H9 (cell line): ENCODE measurements at regions not wholly inside any gene's neighbourhood (a gene's known extent, or its start where the extent isn't known, plus 50 kb on each side); places are given as distances from the start of the nearest gene placed in this dataset.

Experiments
- DNase-seq: peaks from one replicate; pipeline ENCODE4 v3.0.0-alpha.2; 2017
- H2AFZ ChIP-seq: one replicate; pipeline ENCODE4 v1.6.1; 2013; ENCODE audit warnings: mild to moderate bottlenecking, low read length, control low read depth, moderate library complexity
- H2AK5ac ChIP-seq: 2 replicates; pipeline ENCODE4 v1.6.1; 2013; ENCODE audit warnings: low read length, control low read depth, mixed read lengths; ENCODE audit not compliant: insufficient read length
- H2BK120ac ChIP-seq: one replicate; pipeline ENCODE4 v1.6.1; 2013; ENCODE audit warnings: low read depth, mild to moderate bottlenecking, low read length, control low read depth, inconsistent platforms; ENCODE audit not compliant: poor library complexity, severe bottlenecking
- H2BK12ac ChIP-seq: 2 replicates; pipeline ENCODE4 v1.6.1; 2013; ENCODE audit warnings: low read length, control low read depth, mixed read lengths, low read depth; ENCODE audit not compliant: insufficient read length
- H2BK15ac ChIP-seq: 2 replicates; pipeline ENCODE4 v1.6.1; 2013; ENCODE audit warnings: low read depth, low read length, control low read depth
- H2BK20ac ChIP-seq: one replicate; pipeline ENCODE4 v1.6.1; 2013; ENCODE audit warnings: low read depth, mild to moderate bottlenecking, low read length, control low read depth, inconsistent platforms; ENCODE audit not compliant: poor library complexity, severe bottlenecking
- H2BK5ac ChIP-seq: 2 replicates; pipeline ENCODE4 v1.6.1; 2013; ENCODE audit warnings: low read length, control low read depth, mixed read lengths; ENCODE audit not compliant: insufficient read length
- H3K14ac ChIP-seq: 2 replicates; pipeline ENCODE4 v1.6.1; 2013; ENCODE audit warnings: low read length, control low read depth; ENCODE audit not compliant: insufficient read depth
- H3K18ac ChIP-seq: 2 replicates; pipeline ENCODE4 v1.6.1; 2013; ENCODE audit warnings: low read depth, mild to moderate bottlenecking, mixed read lengths, low read length, control low read depth; ENCODE audit not compliant: insufficient read length
- H3K23ac ChIP-seq: 2 replicates; pipeline ENCODE4 v1.6.1; 2013; ENCODE audit warnings: low read length, control low read depth, mixed read lengths, low read depth; ENCODE audit not compliant: insufficient read length
- H3K23me2 ChIP-seq: 2 replicates; pipeline ENCODE4 v1.6.1; 2013; ENCODE audit warnings: low read depth, mild to moderate bottlenecking, mixed read lengths, low read length, control low read depth; ENCODE audit not compliant: insufficient read length, poor library complexity, severe bottlenecking
- H3K27ac ChIP-seq: 2 replicates; pipeline ENCODE4 v1.5.1; 2013; ENCODE audit warnings: low read length, control low read depth, mixed read lengths, low read depth; ENCODE audit not compliant: insufficient read length
- H3K27me3 ChIP-seq: 2 replicates; pipeline ENCODE4 v1.6.1; 2013; ENCODE audit warnings: low read length, control low read depth, inconsistent platforms; ENCODE audit not compliant: insufficient read depth
- H3K4ac ChIP-seq: 2 replicates; pipeline ENCODE4 v1.6.1; 2013; ENCODE audit warnings: low read depth, mild to moderate bottlenecking, control low read depth, inconsistent platforms, low read length, moderate library complexity
- H3K4me1 ChIP-seq: 2 replicates; pipeline ENCODE4 v1.6.1; 2013; ENCODE audit warnings: low read length, control low read depth, inconsistent platforms; ENCODE audit not compliant: insufficient read depth
- H3K4me2 ChIP-seq: 2 replicates; pipeline ENCODE4 v1.6.1; 2013; ENCODE audit warnings: low read length, control low read depth, mixed read lengths; ENCODE audit not compliant: insufficient read length, insufficient read depth
- H3K56ac ChIP-seq: 2 replicates; pipeline ENCODE4 v1.6.1; 2013; ENCODE audit warnings: low read depth, mild to moderate bottlenecking, mixed read lengths, low read length, control low read depth; ENCODE audit not compliant: insufficient read length
- H3K79me1 ChIP-seq: 2 replicates; pipeline ENCODE4 v1.6.1; 2013; ENCODE audit warnings: low read depth, mild to moderate bottlenecking, moderate library complexity, low read length, control low read depth, inconsistent platforms; ENCODE audit not compliant: insufficient read depth, poor library complexity, severe bottlenecking
- H3K79me2 ChIP-seq: 2 replicates; pipeline ENCODE4 v1.6.1; 2013; ENCODE audit warnings: low read length, control low read depth, inconsistent platforms; ENCODE audit not compliant: insufficient read depth
- H3K9ac ChIP-seq: 2 replicates; pipeline ENCODE4 v1.6.1; 2013; ENCODE audit warnings: low read length, control low read depth, mixed read lengths; ENCODE audit not compliant: insufficient read length; ENCODE audit errors: extremely low read depth
- H3K9me3 ChIP-seq: one replicate; pipeline ENCODE4 v1.6.1; 2013; ENCODE audit warnings: low read depth, low read length, inconsistent platforms; ENCODE audit not compliant: control insufficient read depth
- H3T11ph ChIP-seq: one replicate; pipeline ENCODE4 v1.6.1; 2013; ENCODE audit warnings: mild to moderate bottlenecking, low read length, control low read depth, inconsistent platforms
- H4K20me1 ChIP-seq: one replicate; pipeline ENCODE4 v1.6.1; 2013; ENCODE audit not compliant: control insufficient read depth, insufficient read length, insufficient read depth
- H4K5ac ChIP-seq: 2 replicates; pipeline ENCODE4 v1.6.1; 2013; ENCODE audit warnings: low read depth, mild to moderate bottlenecking, mixed read lengths, low read length, control low read depth; ENCODE audit not compliant: insufficient read length
- H4K8ac ChIP-seq: replicated peaks from 2 replicates; pipeline ENCODE4 v1.6.1; 2013; ENCODE audit warnings: low read length, control low read depth, mixed read lengths, low read depth; ENCODE audit not compliant: insufficient read length
- H4K91ac ChIP-seq: 2 replicates; pipeline ENCODE4 v1.6.1; 2013; ENCODE audit warnings: low read depth, mild to moderate bottlenecking, moderate library complexity, mixed read lengths, low read length, control low read depth; ENCODE audit not compliant: insufficient read length
- H3K27ac Mint-ChIP-seq, 3 experiments: 2 replicates in 2 of 3; 3 replicates in 1 of 3; pipeline ENCODE4 v1.8.0; 2020 to 2021; ENCODE audit warnings: mixed read lengths in 3 of 3, mild to moderate bottlenecking in 1 of 3, moderate library complexity in 1 of 3
- H3K27me3 Mint-ChIP-seq: 2 replicates; pipeline ENCODE4 v1.8.0; 2021; ENCODE audit warnings: low read depth, mild to moderate bottlenecking, moderate library complexity, mixed read lengths
- H3K36me3 Mint-ChIP-seq, 3 experiments: 2 replicates in 2 of 3; 3 replicates in 1 of 3; pipeline ENCODE4 v1.8.0; 2020 to 2021; ENCODE audit warnings: low read depth in 3 of 3, mixed read lengths in 3 of 3; ENCODE audit not compliant: insufficient read depth in 1 of 3
- H3K4me1 Mint-ChIP-seq, 2 experiments: 2 replicates each; pipeline ENCODE4 v1.8.0; 2020; ENCODE audit warnings: mixed read lengths in 2 of 2
- H3K4me3 Mint-ChIP-seq, 2 experiments: 2 replicates in 1 of 2; 3 replicates in 1 of 2; pipeline ENCODE4 v1.8.0; 2020 to 2021; ENCODE audit warnings: mild to moderate bottlenecking in 2 of 2, mixed read lengths in 2 of 2, moderate library complexity in 1 of 2
- H3K9me3 Mint-ChIP-seq, 2 experiments: 2 replicates in 1 of 2; 3 replicates in 1 of 2; pipeline ENCODE4 v1.8.0; 2020; ENCODE audit warnings: mild to moderate bottlenecking in 2 of 2, mixed read lengths in 2 of 2, moderate library complexity in 1 of 2
- WGBS: extraction: QIAGEN DNeasy Blood & Tissue Kit; methylation state at CpG from one replicate; pipeline ENCODE4 v1.1.7; 2013; ENCODE audit warnings: missing lambda C conversion rate, low lambda C conversion rate, mixed read lengths; ENCODE audit not compliant: insufficient read length; ENCODE audit errors: extremely low coverage; 5-methylcytosine and 5-hydroxymethylcytosine counted together
- TF ChIP-seq, protein P1 (sequence below): fragments of 200-600 bp; sonication (generic); conservative IDR thresholded peaks from 3 replicates; pipeline ENCODE4 v1.8.0; 2021; ENCODE audit warnings: antibody characterized with exemption, mild to moderate bottlenecking

GRCh38 chr10:65811931-65812525 is 1113.8 kb upstream of the LRRTM3 start:
- Histone ChIP-seq H4K20me1 (no peaks in the 10 kb centered on the region), H2BK20ac (no peak overlapping the region), H3K23ac (no peak overlapping the region), H3K56ac (no peak overlapping the region), H3K79me1 (no peaks in the 10 kb centered on the region), H3K4me1 (peaks cover 3% of the 10 kb centered on the region), H3T11ph (no peak overlapping the region), H3K27ac (no peak overlapping the region), H3K23me2 (no peaks in the 10 kb centered on the region), H3K4ac (no peak overlapping the region), H3K4me2 (no peak overlapping the region), H3K14ac (no peak overlapping the region), H2AK5ac (no peak overlapping the region), H2AFZ (no peak overlapping the region), H4K5ac (no peak overlapping the region), H4K8ac (no peak overlapping the region), H2BK15ac (no peak overlapping the region), H3K9ac (no peak overlapping the region), H3K27me3 (no peaks in the 10 kb centered on the region), H3K79me2 (no peaks in the 10 kb centered on the region), H2BK5ac (no peak overlapping the region), H4K91ac (no peak overlapping the region), H2BK120ac (no peak overlapping the region), H3K18ac (no peak overlapping the region), H3K9me3 (no peaks in the 10 kb centered on the region), H2BK12ac (no peak overlapping the region)
- no peak overlapping the region for H3K4me3 Mint-ChIP-seq
- TF ChIP-seq, protein P1, sequence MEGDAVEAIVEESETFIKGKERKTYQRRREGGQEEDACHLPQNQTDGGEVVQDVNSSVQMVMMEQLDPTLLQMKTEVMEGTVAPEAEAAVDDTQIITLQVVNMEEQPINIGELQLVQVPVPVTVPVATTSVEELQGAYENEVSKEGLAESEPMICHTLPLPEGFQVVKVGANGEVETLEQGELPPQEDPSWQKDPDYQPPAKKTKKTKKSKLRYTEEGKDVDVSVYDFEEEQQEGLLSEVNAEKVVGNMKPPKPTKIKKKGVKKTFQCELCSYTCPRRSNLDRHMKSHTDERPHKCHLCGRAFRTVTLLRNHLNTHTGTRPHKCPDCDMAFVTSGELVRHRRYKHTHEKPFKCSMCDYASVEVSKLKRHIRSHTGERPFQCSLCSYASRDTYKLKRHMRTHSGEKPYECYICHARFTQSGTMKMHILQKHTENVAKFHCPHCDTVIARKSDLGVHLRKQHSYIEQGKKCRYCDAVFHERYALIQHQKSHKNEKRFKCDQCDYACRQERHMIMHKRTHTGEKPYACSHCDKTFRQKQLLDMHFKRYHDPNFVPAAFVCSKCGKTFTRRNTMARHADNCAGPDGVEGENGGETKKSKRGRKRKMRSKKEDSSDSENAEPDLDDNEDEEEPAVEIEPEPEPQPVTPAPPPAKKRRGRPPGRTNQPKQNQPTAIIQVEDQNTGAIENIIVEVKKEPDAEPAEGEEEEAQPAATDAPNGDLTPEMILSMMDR = no peak
- peaks cover 6 to 7% of the 10 kb centered on the region in 2 experiments for H3K4me1 Mint-ChIP-seq
- H3K36me3 Mint-ChIP-seq = peaks cover 0 to 10% (median 1%) of the 10 kb centered on the region in 3 experiments; a peak in 3 of 7 replicates
- no peak for DNase-seq
- peaks cover 2 to 5% of the 10 kb centered on the region in 2 experiments; a peak in 2 of 5 replicates for H3K9me3 Mint-ChIP-seq
- H3K27me3 Mint-ChIP-seq = no peaks in the 10 kb centered on the region
- WGBS = no CpG with 5 or more reads among the region's 28 CpGs
- H3K27ac Mint-ChIP-seq = no peak overlapping the region
